ENCODE measurements at regions not wholly inside any gene's neighbourhood (a gene's known extent, or its start where the extent isn't known, plus 50 kb on each side); places are given as distances from the start of the nearest gene placed in this dataset.

GRCh38 chr5:167821669-167822068 lies 469.8 kb upstream of the WWC1 start:
- TF ChIP-seq, protein P1, sequence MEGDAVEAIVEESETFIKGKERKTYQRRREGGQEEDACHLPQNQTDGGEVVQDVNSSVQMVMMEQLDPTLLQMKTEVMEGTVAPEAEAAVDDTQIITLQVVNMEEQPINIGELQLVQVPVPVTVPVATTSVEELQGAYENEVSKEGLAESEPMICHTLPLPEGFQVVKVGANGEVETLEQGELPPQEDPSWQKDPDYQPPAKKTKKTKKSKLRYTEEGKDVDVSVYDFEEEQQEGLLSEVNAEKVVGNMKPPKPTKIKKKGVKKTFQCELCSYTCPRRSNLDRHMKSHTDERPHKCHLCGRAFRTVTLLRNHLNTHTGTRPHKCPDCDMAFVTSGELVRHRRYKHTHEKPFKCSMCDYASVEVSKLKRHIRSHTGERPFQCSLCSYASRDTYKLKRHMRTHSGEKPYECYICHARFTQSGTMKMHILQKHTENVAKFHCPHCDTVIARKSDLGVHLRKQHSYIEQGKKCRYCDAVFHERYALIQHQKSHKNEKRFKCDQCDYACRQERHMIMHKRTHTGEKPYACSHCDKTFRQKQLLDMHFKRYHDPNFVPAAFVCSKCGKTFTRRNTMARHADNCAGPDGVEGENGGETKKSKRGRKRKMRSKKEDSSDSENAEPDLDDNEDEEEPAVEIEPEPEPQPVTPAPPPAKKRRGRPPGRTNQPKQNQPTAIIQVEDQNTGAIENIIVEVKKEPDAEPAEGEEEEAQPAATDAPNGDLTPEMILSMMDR (IDR thresholded peaks at IDR 0.05; ENCODE audit: low read depth, low read length, missing input control), result no peak
- TF ChIP-seq SP1 (IDR thresholded peaks at IDR 0.05) (no peak), GABPA (IDR thresholded peaks at IDR 0.05 in 1 of 2, conservative IDR thresholded peaks at IDR 0.05 in 1 of 2) (no peak), REST (IDR thresholded peaks at IDR 0.05) (no peak), TAF1 (conservative IDR thresholded peaks at IDR 0.05) (no peak), JUND (IDR thresholded peaks at IDR 0.05) (no peak), FOXA1 (IDR thresholded peaks at IDR 0.05) (no peak), NR2F2 (IDR thresholded peaks at IDR 0.05) (no peak), YY1 (IDR thresholded peaks at IDR 0.05) (no peak), RXRA (IDR thresholded peaks at IDR 0.05) (no peak), EGR1 (IDR thresholded peaks at IDR 0.05; ENCODE audit: low read depth in 2 of 2) (no peak)
- TF ChIP-seq, protein P2, sequence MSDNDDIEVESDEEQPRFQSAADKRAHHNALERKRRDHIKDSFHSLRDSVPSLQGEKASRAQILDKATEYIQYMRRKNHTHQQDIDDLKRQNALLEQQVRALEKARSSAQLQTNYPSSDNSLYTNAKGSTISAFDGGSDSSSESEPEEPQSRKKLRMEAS (IDR thresholded peaks at IDR 0.05), result no peak

Data from liver (tissue), 3 donors.